ENCODE measurements at regions not wholly inside any gene's neighbourhood (a gene's known extent, or its start where the extent isn't known, plus 50 kb on each side); places are given as distances from the start of the nearest gene placed in this dataset.

DNA sequence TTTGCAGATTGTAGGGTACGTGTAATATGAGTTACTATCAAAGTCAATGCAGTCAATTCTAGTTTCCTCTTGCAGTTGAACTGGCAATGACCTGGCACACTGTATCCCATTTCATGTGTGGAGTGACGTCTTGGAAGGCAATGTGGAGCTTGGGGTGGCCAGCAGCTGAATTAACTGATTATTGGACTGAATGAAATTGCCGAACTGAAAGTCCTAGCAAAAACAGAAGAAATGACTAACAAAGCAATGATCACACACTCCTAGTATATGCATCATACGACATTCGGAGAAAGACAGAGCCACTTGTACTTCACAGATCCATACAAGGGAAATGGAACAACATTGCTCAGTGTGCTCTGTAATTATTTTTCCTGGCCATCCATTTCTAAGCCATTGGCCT is 259.1 kb upstream of the DAPK1 start:
- TF ChIP-seq, protein P1, sequence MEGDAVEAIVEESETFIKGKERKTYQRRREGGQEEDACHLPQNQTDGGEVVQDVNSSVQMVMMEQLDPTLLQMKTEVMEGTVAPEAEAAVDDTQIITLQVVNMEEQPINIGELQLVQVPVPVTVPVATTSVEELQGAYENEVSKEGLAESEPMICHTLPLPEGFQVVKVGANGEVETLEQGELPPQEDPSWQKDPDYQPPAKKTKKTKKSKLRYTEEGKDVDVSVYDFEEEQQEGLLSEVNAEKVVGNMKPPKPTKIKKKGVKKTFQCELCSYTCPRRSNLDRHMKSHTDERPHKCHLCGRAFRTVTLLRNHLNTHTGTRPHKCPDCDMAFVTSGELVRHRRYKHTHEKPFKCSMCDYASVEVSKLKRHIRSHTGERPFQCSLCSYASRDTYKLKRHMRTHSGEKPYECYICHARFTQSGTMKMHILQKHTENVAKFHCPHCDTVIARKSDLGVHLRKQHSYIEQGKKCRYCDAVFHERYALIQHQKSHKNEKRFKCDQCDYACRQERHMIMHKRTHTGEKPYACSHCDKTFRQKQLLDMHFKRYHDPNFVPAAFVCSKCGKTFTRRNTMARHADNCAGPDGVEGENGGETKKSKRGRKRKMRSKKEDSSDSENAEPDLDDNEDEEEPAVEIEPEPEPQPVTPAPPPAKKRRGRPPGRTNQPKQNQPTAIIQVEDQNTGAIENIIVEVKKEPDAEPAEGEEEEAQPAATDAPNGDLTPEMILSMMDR (IDR thresholded peaks at IDR 0.05) = no peak
- no peak for TF ChIP-seq POLR2A (IDR thresholded peaks at IDR 0.05)

All from testis (tissue), 2 donors.